ENCODE measurements at regions not wholly inside any gene's neighbourhood (a gene's known extent, or its start where the extent isn't known, plus 50 kb on each side); places are given as distances from the start of the nearest gene placed in this dataset.

- no peak for FAIRE-seq
- no peak overlapping the region for H3K14ac ChIP-seq (ENCODE audit: insufficient read length)
- no peak for TF ChIP-seq RXRA (IDR thresholded peaks at IDR 0.05; ENCODE audit: insufficient read depth, low read depth, low read length)
- TF ChIP-seq CHD1 (IDR thresholded peaks at IDR 0.05; ENCODE audit: low read depth, low read length), result no peak
- TF ChIP-seq ZNF274 (IDR thresholded peaks at IDR 0.05; ENCODE audit: borderline replicate concordance, extremely low read depth, low read length), result no peak
- TF ChIP-seq POLR2A (IDR thresholded peaks at IDR 0.05; ENCODE audit: control extremely low read depth in 1 of 2, low read depth in 2 of 2, low read length in 2 of 2), result no peak
- TF ChIP-seq ASH2L (IDR thresholded peaks at IDR 0.05; ENCODE audit: low read length), result no peak
- TF ChIP-seq TBP (IDR thresholded peaks at IDR 0.05; ENCODE audit: low read depth, low read length), result no peak
- no peak for TF ChIP-seq SIRT6 (IDR thresholded peaks at IDR 0.05; ENCODE audit: low read length)
- TF ChIP-seq ATF2 (IDR thresholded peaks at IDR 0.05; ENCODE audit: low read length), result no peak
- no peak for TF ChIP-seq EGR1 (IDR thresholded peaks at IDR 0.05; ENCODE audit: borderline replicate concordance, low read depth, low read length)
- no peak for TF ChIP-seq RAD21 (IDR thresholded peaks at IDR 0.05 in 1 of 2, conservative IDR thresholded peaks at IDR 0.05 in 1 of 2; ENCODE audit: low read depth in 2 of 2, low read length in 2 of 2)
- no peak for TF ChIP-seq SUZ12 (IDR thresholded peaks at IDR 0.05; ENCODE audit: low read length)
- TF ChIP-seq POU5F1 (IDR thresholded peaks at IDR 0.05; ENCODE audit: low read depth, low read length), result no peak
- no peak for TF ChIP-seq MAX (IDR thresholded peaks at IDR 0.05)
Observed at GRCh38 chr16:88316941-88317612, 65.7 kb upstream of the ZNF469 start.

More at GRCh38 chr16:88316941-88317612, 65.7 kb upstream of the ZNF469 start:
- ChIA-PET POLR2A (ENCODE audit: partially characterized antibody) (no interaction called here), CTCF (ENCODE audit: partially characterized antibody) (interaction anchor here (0.8 kb wide), 3 partner anchors 20 to 58 kb away, joined by 3 to 4 read pairs (median 3); no protein-coding TSS in a partner anchor)
- no peak for DNase-seq (ENCODE audit: low read depth in 1 of 2, low spot score in 2 of 2)
- Histone ChIP-seq H3K4me1 (replicated peaks in 1 of 4; ENCODE audit: control insufficient read depth in 3 of 4, insufficient read depth in 4 of 4, low read length in 3 of 4) (no peaks in the 10 kb centered on the region; a peak in 1 of 7 replicates), H3K4ac (replicated peaks; ENCODE audit: insufficient read length, low read depth, low read length) (no peak overlapping the region), H3K9me3 (ENCODE audit: insufficient read depth in 2 of 2, low read depth in 1 of 2, low read length in 1 of 2) (peaks cover 6 to 10% of the 10 kb centered on the region in 2 experiments; a peak in 2 of 4 replicates), H2BK15ac (ENCODE audit: low read length) (no peak overlapping the region), H3K23ac (ENCODE audit: insufficient read length) (no peak overlapping the region), H2BK20ac (ENCODE audit: low read length) (no peak overlapping the region), H2BK120ac (replicated peaks; ENCODE audit: low read depth, low read length) (no peak overlapping the region), H3K27ac (ENCODE audit: low read depth, low read length) (no peak overlapping the region), H4K8ac (ENCODE audit: extremely low read depth, insufficient read depth, low read length) (no peak overlapping the region), H3K23me2 (ENCODE audit: low read depth, low read length) (no peaks in the 10 kb centered on the region), H3K4me2 (ENCODE audit: insufficient read depth in 1 of 2, low read depth in 2 of 2, low read length in 2 of 2) (no peak overlapping the region), H3K79me1 (ENCODE audit: low read depth, low read length) (no peaks in the 10 kb centered on the region), H3K4me3 (ENCODE audit: extremely low read depth in 1 of 4, insufficient read depth in 2 of 4, low read depth in 3 of 4, low read length in 4 of 4) (no peak overlapping the region), H2BK12ac (ENCODE audit: low read depth, low read length) (no peak overlapping the region), H2BK5ac (ENCODE audit: low read depth, low read length) (no peak overlapping the region), H3K79me2 (ENCODE audit: control insufficient read depth in 1 of 2, insufficient read depth in 2 of 2, low read length in 2 of 2) (no peaks in the 10 kb centered on the region), H4K5ac (ENCODE audit: insufficient read length, low read depth, low read length) (no peak overlapping the region), H4K20me1 (replicated peaks in 1 of 2; ENCODE audit: control insufficient read depth in 1 of 2, insufficient read depth in 2 of 2, low read length in 2 of 2) (no peaks in the 10 kb centered on the region), H2AK5ac (ENCODE audit: low read depth, low read length) (no peak overlapping the region), H3K18ac (ENCODE audit: extremely low read depth, low read length) (no peak overlapping the region), H3K56ac (replicated peaks; ENCODE audit: insufficient read length, low read depth, low read length) (no peak overlapping the region), H3K9ac (replicated peaks in 1 of 4; ENCODE audit: extremely low read depth in 1 of 4, low read depth in 3 of 4, low read length in 3 of 4) (no peak overlapping the region), H3K36me3 (ENCODE audit: control insufficient read depth in 2 of 4, insufficient read depth in 4 of 4, low read length in 3 of 4) (no peaks in the 10 kb centered on the region), H2AFZ (ENCODE audit: low read length) (no peak overlapping the region), H3K27me3 (replicated peaks in 1 of 4; ENCODE audit: control insufficient read depth in 3 of 4, extremely low read depth in 1 of 4, insufficient read depth in 3 of 4, low read length in 3 of 4) (no peaks in the 10 kb centered on the region), H4K91ac (replicated peaks; ENCODE audit: insufficient read length, low read length) (no peak overlapping the region)
- WGBS, 2 experiments (ENCODE audit: extremely low coverage in 1 of 2, insufficient coverage in 1 of 2, insufficient read length in 1 of 2, insufficient replicate concordance in 2 of 2, low coverage in 1 of 2, low lambda C conversion rate in 2 of 2, missing lambda C conversion rate in 1 of 2), result 88% methylated on average over 18 of the region's 18 CpGs; no CpG with 5 or more reads in 1 of the 2 experiments

Data from H1 (cell line).